NCI-H345 (cell line): ENCODE measurements at regions not wholly inside any gene's neighbourhood (a gene's known extent, or its start where the extent isn't known, plus 50 kb on each side); places are given as distances from the start of the nearest gene placed in this dataset.
"Not testable (repeated sequence)": the region's sequence is repeated elsewhere in the genome, so short reads cannot be mapped to it uniquely, and the experiment has no call there.

Experiments
- DNase-seq: peaks from one replicate; lab custom pipeline; 2025; lab: John Stamatoyannopoulos, UW

- DNase-seq = no peak
Observed at GRCh38 chr9:30010691-30011090, 2373.8 kb upstream of the ACO1 start.

- no peak for DNase-seq
Observed at GRCh38 chr9:30012622-30013021, 2371.8 kb upstream of the ACO1 start.

GRCh38 chr9:30015073-30015472, 2369.4 kb upstream of the ACO1 start:
- no peak for DNase-seq

GRCh38 chr9:30020161-30020560, 2364.3 kb upstream of the ACO1 start:
- DNase-seq = no peak

GRCh38 chr9:30035761-30036160, 2348.7 kb upstream of the ACO1 start:
- no peak for DNase-seq

GRCh38 chr9:30036558-30036957, 2347.9 kb upstream of the ACO1 start:
- DNase-seq = no peak

- no peak for DNase-seq
Observed at GRCh38 chr9:30039712-30040111, 2344.7 kb upstream of the ACO1 start.

- DNase-seq = no peak
Observed at GRCh38 chr9:30048396-30048795, 2336.0 kb upstream of the ACO1 start.

- DNase-seq = no peak
Observed at GRCh38 chr9:30058463-30058862, 2326.0 kb upstream of the ACO1 start.

GRCh38 chr9:30060976-30061375, 2323.5 kb upstream of the ACO1 start:
- DNase-seq = no peak

GRCh38 chr9:30065888-30066287, 2318.6 kb upstream of the ACO1 start:
- no peak for DNase-seq

GRCh38 chr9:30069236-30069635, 2315.2 kb upstream of the ACO1 start:
- not testable (repeated sequence) for DNase-seq

GRCh38 chr9:30075022-30075421, 2309.4 kb upstream of the ACO1 start:
- no peak for DNase-seq

GRCh38 chr9:30075451-30076199, 2308.8 kb upstream of the ACO1 start:
- no peak for DNase-seq

- DNase-seq = no peak
Observed at GRCh38 chr9:30078195-30078594, 2306.2 kb upstream of the ACO1 start.

- no peak for DNase-seq
Observed at GRCh38 chr9:30089428-30089827, 2295.0 kb upstream of the ACO1 start.

GRCh38 chr9:30103647-30104394, 2280.6 kb upstream of the ACO1 start:
- no peak for DNase-seq

- DNase-seq = not testable (repeated sequence)
Observed at GRCh38 chr9:30107134-30107533, 2277.3 kb upstream of the ACO1 start.

- DNase-seq = no peak
Observed at GRCh38 chr9:30116673-30117217, 2267.7 kb upstream of the ACO1 start.

GRCh38 chr9:30120666-30121065, 2263.8 kb upstream of the ACO1 start:
- no peak for DNase-seq

- DNase-seq = no peak
Observed at GRCh38 chr9:30121611-30122010, 2262.8 kb upstream of the ACO1 start.

GRCh38 chr9:30125881-30126280, 2258.6 kb upstream of the ACO1 start:
- no peak for DNase-seq

- no peak for DNase-seq
Observed at GRCh38 chr9:30127371-30127770, 2257.1 kb upstream of the ACO1 start.
